H1 (cell line): ENCODE measurements at regions not wholly inside any gene's neighbourhood (a gene's known extent, or its start where the extent isn't known, plus 50 kb on each side); places are given as distances from the start of the nearest gene placed in this dataset.

Experiments
- CREB1 ChIP-seq: IDR thresholded peaks from 2 replicates; pipeline ENCODE4 v1.6.1; 2012; ENCODE audit warnings: inconsistent platforms
- SP4 ChIP-seq: IDR thresholded peaks from 2 replicates; pipeline ENCODE4 v1.6.1; 2012; ENCODE audit warnings: low read length, inconsistent platforms
- TF ChIP-seq, protein P1 (sequence below): IDR thresholded peaks from 2 replicates; pipeline ENCODE4 v1.6.1; 2011; ENCODE audit warnings: low read length, improper control_type of control experiment

DNA sequence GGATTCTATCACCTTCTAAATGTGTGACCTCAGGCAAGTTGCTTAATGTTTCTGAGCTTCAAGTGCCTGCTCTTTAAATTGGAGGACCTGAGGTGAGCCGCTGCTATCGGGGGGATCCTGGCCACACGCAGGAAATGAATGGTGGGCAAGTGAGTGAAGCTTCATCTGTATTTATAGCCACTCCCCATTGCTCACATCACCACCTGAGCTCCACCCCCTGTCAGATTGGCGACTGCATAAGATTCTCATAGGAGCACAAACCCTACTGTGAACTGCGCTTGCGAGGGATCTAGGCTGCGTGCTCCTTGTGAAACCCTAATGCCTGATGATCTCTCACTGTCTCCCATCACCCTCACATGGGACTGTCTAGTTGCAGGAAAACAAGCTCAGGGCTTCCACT, 158.6 kb upstream of the CCND2 start (continued):
- TF ChIP-seq SP4 (no peak), CREB1 (no peak)
- TF ChIP-seq, protein P1, sequence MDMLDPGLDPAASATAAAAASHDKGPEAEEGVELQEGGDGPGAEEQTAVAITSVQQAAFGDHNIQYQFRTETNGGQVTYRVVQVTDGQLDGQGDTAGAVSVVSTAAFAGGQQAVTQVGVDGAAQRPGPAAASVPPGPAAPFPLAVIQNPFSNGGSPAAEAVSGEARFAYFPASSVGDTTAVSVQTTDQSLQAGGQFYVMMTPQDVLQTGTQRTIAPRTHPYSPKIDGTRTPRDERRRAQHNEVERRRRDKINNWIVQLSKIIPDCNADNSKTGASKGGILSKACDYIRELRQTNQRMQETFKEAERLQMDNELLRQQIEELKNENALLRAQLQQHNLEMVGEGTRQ, result no peak
